Activated naive CD8-positive, alpha-beta T cell treated with anti-CD3 and anti-CD28 coated beads, Interleukin-2, amount 50 U/mL, for 24 hours (primary cell): ENCODE measurements at regions not wholly inside any gene's neighbourhood (a gene's known extent, or its start where the extent isn't known, plus 50 kb on each side); places are given as distances from the start of the nearest gene placed in this dataset.
"Not testable (repeated sequence)": the region's sequence is repeated elsewhere in the genome, so short reads cannot be mapped to it uniquely, and the experiment has no call there.

ENCODE experiments used
- ATAC-seq: fragments of 150-1000 bp; cut with Tn5 transposase; one replicate; pipeline ENCODE4 v1.10.0; 2021
- DNase-seq: peaks from one replicate; pipeline ENCODE4 v3.0.0; 2021
- H3K27ac Mint-ChIP-seq: one replicate; pipeline ENCODE4 v1.8.0; 2021; ENCODE audit warnings: mild to moderate bottlenecking, mixed read lengths
- H3K27me3 Mint-ChIP-seq: one replicate; pipeline ENCODE4 v1.8.0; 2021; ENCODE audit warnings: mixed read lengths
- H3K36me3 Mint-ChIP-seq: one replicate; pipeline ENCODE4 v1.8.0; 2021; ENCODE audit warnings: low read depth, mixed read lengths
- H3K4me1 Mint-ChIP-seq: one replicate; pipeline ENCODE4 v1.8.0; 2021; ENCODE audit warnings: mixed read lengths
- H3K4me3 Mint-ChIP-seq: one replicate; pipeline ENCODE4 v1.8.0; 2021; ENCODE audit warnings: mild to moderate bottlenecking, moderate library complexity, mixed read lengths
- H3K9me3 Mint-ChIP-seq: one replicate; pipeline ENCODE4 v1.8.0; 2021; ENCODE audit warnings: mixed read lengths

DNA sequence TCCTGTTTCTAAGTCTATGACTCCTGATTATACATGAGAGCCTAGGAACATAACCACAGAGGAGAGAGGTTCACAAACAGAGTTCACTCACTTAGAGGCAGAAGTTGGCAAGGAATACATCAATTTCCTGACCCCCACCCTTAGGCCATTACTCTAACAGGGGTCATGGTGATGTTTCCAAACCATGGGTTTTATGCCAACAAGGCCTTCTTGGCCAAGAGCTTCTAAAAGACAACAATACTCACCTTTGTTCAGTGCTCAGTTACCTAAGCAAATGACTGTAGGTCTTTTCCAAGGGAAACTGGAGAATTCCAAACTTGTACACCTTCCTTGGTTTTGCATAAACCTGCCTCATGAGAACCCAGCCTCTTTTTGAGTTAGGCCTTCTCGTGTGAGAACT, 52.6 kb downstream of the ERICH4 start:
- Mint-ChIP-seq H3K4me3 (no peak overlapping the region), H3K27ac (no peak overlapping the region), H3K36me3 (no peaks in the 10 kb centered on the region), H3K9me3 (peaks cover 4% of the 10 kb centered on the region), H3K4me1 (no peaks in the 10 kb centered on the region), H3K27me3 (peaks cover 19% of the 10 kb centered on the region)
- ATAC-seq (no peak), DNase-seq (no peak)

DNA sequence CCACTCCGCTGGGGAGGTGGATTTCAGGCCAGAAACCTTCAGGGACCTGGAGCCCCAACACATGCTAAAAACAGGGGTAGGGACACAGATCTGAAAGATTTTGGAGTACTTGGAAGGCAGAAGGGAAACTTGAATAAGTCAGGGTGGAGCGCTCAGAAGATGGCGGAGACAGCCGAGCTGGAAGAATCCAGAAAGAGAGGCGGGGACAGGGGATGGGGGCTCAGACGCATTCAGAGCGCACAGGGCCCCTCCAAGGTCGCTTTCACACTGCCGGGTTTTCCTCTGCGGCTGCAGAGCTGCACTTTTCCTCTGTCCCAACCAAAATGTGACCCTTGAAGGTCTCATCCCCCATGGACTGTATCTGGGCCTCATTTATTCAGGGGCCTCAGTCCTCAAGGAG, 56.9 kb downstream of the ERICH4 start:
- Mint-ChIP-seq H3K36me3 (no peaks in the 10 kb centered on the region), H3K4me3 (no peak overlapping the region), H3K4me1 (peaks cover 3% of the 10 kb centered on the region), H3K27me3 (peaks cover 38% of the 10 kb centered on the region), H3K27ac (no peak overlapping the region), H3K9me3 (no peaks in the 10 kb centered on the region)
- ATAC-seq (no peak), DNase-seq (no peak)

DNA sequence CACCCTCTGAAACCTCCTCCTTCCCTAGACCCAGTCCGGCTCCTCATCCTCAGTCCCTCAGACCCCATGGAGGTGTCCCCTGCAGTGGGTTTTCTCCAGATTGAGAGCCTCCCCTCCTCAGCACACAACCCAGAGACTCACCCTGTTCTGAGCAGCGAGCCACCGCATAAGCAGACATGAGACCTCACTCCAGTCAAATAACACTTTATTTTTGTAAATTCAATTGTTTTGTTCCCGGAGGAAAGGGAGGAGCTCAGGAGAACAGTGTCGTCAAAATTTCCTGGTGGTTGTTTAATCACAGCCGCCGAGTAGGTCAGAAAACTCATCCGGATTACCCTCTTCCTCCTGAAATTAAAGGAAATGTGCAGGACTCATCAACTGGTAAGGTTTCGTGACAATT, 57.5 kb downstream of the ERICH4 start:
- Mint-ChIP-seq H3K9me3 (no peaks in the 10 kb centered on the region), H3K27me3 (peaks cover 41% of the 10 kb centered on the region), H3K4me1 (peaks cover 3% of the 10 kb centered on the region), H3K4me3 (no peak overlapping the region), H3K36me3 (no peaks in the 10 kb centered on the region), H3K27ac (no peak overlapping the region)
- no peak for DNase-seq
- no peak for ATAC-seq

DNA sequence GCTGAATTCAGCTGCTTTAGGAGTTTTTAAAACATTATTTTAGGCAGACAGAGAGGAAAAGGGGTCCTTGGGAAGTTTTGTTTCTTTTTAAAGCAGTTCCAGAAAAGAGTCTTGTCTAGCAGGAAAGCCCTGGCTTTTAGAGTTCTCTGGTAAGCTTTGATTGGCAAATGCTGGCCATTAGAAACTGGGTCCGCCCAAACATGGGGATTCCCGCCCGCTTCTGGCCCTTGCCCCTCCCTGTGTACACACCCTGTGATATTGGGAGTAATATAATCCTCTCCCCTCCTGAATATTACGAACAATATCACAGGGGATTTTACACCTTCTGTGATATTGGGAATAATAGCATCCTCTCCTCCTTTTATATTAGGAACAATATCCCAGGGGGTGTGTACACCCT, 58.9 kb downstream of the ERICH4 start:
- no peak overlapping the region for H3K4me3 Mint-ChIP-seq
- H3K4me1 Mint-ChIP-seq = peaks cover 3% of the 10 kb centered on the region
- DNase-seq (no peak), ATAC-seq (no peak)
- no peak overlapping the region for H3K27ac Mint-ChIP-seq
- no peaks in the 10 kb centered on the region for H3K9me3 Mint-ChIP-seq
- H3K27me3 Mint-ChIP-seq = peaks cover 48% of the 10 kb centered on the region
- no peaks in the 10 kb centered on the region for H3K36me3 Mint-ChIP-seq

DNA sequence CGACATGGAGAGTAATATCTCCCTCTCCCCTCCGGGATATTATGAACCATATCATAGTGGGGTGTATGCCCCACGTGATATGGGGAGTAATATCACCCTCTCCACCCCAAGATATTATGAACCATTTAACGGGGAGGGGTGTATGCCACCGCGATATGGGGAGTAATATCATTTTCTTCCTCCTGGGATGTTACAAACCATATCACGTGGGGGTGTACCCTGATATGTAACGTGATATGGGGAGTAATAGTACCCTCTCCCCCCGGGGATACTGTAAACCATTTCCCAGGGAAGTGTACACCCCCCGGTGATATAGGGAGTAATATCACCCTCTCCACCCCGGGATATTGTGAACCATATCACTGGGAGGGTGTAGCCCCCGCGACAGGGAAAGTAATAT, 62.1 kb downstream of the ERICH4 start:
- Mint-ChIP-seq H3K9me3 (no peaks in the 10 kb centered on the region), H3K36me3 (no peaks in the 10 kb centered on the region), H3K27ac (no peak overlapping the region), H3K4me1 (peaks cover 3% of the 10 kb centered on the region), H3K4me3 (no peak overlapping the region), H3K27me3 (peaks cover 31% of the 10 kb centered on the region)
- no peak for DNase-seq
- ATAC-seq = no peak

DNA sequence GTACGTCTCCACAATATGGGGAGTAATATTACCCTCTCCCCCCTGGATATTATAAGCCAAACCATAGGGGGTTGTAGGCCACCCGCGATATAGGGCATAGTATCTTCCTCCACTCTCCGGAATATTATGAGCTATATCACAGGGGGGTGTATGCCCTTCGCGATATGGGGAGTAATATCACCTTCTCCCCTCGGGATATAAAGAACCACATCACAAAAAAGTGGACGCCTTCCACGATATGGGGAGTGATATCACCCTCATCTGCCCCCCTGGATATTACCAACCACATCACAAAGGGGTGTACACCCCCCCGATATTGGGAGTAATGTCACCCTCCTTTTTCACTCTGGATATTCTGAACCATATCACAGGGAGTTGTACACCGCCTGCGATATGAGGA, 65.5 kb upstream of the CEACAM21 start:
- H3K9me3 Mint-ChIP-seq = no peaks in the 10 kb centered on the region
- no peak for DNase-seq
- H3K27me3 Mint-ChIP-seq = peaks cover 6% of the 10 kb centered on the region
- ATAC-seq = no peak
- no peaks in the 10 kb centered on the region for H3K4me1 Mint-ChIP-seq
- no peak overlapping the region for H3K27ac Mint-ChIP-seq
- H3K4me3 Mint-ChIP-seq = no peak overlapping the region
- no peaks in the 10 kb centered on the region for H3K36me3 Mint-ChIP-seq

DNA sequence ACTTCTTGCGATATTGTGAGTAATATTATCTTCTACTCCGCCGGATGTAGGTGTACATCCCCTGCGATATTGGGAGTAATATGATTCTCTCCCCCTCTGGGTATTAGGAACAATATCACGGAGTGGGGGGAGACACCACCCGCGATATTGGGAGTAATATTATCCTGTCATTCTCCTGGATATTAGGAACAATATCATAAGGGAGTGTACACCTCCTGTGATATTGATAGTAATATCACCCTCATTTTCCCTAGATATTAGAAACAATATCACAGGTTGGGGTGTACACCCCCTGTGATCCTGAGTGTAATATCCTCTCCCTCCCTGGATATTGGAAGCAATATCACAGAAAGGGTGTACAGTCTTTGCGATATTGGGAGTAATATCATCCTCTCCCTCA, 64.3 kb upstream of the CEACAM21 start:
- H3K36me3 Mint-ChIP-seq = no peaks in the 10 kb centered on the region
- H3K4me1 Mint-ChIP-seq = peaks cover 7% of the 10 kb centered on the region
- peaks cover 5% of the 10 kb centered on the region for H3K27me3 Mint-ChIP-seq
- ATAC-seq (no peak), DNase-seq (no peak)
- H3K9me3 Mint-ChIP-seq = no peaks in the 10 kb centered on the region
- no peak overlapping the region for H3K27ac Mint-ChIP-seq
- no peak overlapping the region for H3K4me3 Mint-ChIP-seq

DNA sequence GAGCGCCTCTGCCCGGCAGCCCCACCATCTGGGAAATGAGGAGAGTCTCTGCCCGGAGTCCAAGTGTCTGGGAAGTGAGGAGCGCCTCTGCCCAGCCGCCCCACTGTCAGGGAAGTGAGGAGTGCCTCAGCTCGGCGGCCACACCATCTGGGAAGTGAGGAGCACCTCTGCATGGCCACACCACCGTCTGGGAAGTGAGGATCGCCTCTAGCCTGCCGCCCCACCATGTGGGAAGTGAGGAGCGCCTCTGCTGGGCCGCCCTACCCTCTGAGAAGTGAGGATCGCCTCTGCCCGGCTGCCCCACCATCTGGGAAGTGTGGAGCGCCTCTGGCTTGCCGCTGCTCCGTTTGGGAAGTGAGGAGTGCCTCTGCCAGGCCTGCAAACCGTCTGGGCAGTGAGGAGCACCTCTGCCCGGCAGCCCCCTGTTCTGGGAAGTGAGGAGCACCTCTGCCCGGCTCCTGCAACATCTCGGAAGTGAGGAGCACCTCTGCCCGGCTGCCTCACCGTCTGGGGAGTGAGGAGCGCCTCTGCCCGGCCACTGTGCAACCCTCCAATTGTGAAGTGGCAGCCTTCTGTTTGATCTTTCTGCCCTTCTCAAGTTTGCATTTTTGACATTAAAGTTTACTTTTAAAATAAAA, 60.8 kb upstream of the CEACAM21 start:
- no peak overlapping the region for H3K27ac Mint-ChIP-seq
- peaks cover 13% of the 10 kb centered on the region for H3K4me1 Mint-ChIP-seq
- H3K9me3 Mint-ChIP-seq = no peaks in the 10 kb centered on the region
- H3K36me3 Mint-ChIP-seq = no peaks in the 10 kb centered on the region
- H3K4me3 Mint-ChIP-seq = no peak overlapping the region
- DNase-seq = no peak
- ATAC-seq = no peak
- H3K27me3 Mint-ChIP-seq = peaks cover 8% of the 10 kb centered on the region

DNA sequence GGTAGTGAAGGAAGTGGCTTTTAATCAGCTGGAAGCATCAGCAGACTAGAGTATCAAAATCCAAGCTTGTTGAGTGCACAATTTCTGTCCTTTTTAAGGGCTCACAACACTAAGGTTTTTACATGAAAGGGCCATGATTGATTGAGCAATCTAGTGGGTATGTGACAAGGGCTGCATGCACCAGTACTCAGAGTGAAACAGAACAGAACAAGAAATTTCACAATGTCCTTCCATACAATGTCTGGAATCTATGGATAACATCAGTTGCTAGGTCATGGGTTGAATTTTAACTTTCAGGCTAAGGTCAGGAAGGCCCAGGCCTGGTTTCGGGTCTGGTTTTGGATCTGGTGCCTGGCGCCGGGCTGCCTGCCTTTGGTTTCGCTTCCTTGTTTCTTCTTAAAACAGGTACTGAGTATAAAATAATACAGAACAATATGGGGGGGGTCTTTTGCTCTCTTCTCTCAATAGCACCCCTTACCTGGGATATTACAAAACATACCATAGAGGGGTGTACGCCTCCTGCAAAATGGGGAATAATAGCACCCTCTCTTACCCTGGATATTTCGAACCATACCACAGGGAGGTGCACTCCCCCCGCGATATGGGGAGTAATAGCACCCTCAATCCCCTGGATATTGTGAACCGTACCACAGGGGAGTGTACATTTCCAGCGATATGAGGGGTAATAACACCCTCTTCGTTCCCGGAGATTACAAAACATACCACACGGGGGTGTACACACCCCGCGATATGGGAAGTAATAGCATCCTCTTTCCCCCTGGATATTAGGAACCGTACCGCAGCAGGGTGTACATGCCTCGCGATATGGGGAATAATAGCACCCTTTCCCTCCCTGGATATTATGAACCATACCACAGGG, 59.4 kb upstream of the CEACAM21 start:
- not testable (repeated sequence) for H3K9me3 Mint-ChIP-seq, H3K4me3 Mint-ChIP-seq, H3K27ac Mint-ChIP-seq, H3K36me3 Mint-ChIP-seq, DNase-seq
- peaks cover 11% of the 10 kb centered on the region for H3K27me3 Mint-ChIP-seq
- peaks cover 23% of the 10 kb centered on the region for H3K4me1 Mint-ChIP-seq
- ATAC-seq = peak; percentile 59

DNA sequence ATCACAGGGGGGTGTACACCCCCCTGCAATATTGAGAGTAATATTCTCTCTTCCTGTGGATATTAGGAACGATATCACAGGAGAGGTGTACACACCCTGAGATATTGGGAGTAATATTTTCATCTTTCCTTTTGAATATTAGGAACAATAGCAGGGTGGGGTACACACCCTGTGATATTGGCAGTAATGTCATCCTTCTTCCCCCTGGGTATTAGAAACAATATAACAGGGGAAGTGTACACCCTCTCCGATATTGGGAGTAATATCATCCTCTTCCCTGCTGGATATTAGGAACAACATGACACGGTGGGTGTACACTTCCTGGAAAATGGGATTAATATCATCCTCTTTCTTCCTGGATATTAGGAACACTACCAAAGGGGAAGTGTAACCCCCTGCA, 57.8 kb upstream of the CEACAM21 start:
- Mint-ChIP-seq H3K36me3 (no peaks in the 10 kb centered on the region), H3K4me1 (peaks cover 35% of the 10 kb centered on the region), H3K4me3 (no peak overlapping the region), H3K9me3 (no peaks in the 10 kb centered on the region), H3K27me3 (peaks cover 11% of the 10 kb centered on the region), H3K27ac (no peak overlapping the region)
- ATAC-seq = no peak
- no peak for DNase-seq

DNA sequence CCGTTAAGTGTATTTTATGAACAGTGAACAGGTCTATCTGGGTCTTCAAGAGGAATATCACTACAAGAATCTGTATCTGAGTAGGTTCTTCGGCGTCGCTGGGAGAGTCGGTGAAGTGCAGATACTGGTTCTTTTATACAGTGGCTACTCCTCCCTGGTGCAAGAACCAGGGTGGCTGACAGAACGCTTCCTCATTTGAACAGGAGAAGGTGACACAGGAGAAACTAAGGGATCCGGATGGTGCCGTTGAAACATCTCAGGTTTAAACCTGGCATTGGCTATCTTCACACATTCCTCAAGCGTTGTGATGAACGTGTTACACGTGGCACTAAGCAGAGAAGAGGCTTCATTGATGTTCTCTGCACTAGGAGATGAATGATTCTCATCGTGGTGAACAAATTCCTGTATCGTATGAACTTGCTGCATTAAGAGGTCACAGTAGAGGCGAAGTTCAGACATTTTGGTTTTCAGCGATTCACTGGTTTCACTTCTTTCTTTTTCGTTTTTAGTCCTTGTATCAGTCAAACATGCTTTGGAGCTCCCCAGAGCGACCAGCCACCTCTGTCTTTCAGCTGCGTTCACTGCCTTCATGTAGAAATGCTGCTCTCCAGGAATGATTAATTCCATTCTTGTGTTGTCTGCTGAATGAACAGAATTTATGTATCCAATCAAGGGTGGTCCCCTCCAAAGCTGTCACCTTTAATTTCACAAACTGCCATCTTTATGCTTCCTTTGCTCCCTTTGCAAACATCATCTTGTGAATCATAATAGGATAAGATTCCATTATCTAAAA, 54.6 kb upstream of the CEACAM21 start:
- Mint-ChIP-seq H3K4me3 (peak overlapping the region; percentile 73), H3K27ac (peak overlapping the region; percentile 84), H3K4me1 (peaks cover 33% of the 10 kb centered on the region)
- not testable (repeated sequence) for DNase-seq, H3K9me3 Mint-ChIP-seq, H3K36me3 Mint-ChIP-seq, H3K27me3 Mint-ChIP-seq
- ATAC-seq = peak; percentile 67

DNA sequence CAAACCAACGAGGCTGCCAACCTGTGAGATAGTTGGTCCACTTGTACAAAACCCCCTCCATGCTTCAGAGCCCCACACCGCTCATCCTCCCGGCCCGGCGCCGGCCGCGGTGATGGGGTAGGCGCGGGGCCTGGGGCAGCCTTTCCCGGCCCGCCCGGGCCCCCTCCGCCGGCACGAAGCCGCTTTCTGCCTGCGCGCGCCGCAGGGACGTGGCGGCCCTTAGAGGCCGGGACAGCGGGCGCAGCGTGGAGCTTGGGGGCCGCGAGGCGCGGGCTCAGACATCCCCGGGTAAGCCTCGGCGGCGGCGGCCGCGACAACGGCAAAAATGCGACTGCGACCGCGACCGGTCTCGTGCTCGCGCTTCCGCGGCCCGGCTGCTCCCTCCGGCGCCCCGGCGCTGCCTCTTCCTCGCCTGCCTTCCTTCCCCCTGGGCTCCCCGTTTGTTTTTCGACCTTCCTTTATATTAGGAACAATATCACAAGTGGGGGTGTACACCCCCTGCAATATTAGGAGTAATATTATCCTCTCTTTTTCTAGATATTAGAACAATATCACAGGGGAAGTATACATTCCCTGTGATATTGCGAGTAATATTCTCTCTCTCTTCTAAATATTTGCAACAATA, 53.9 kb upstream of the CEACAM21 start:
- Mint-ChIP-seq H3K36me3 (no peaks in the 10 kb centered on the region), H3K4me3 (peak overlapping the region; percentile 76), H3K27me3 (peaks cover 6% of the 10 kb centered on the region), H3K27ac (peak overlapping the region; percentile 85), H3K4me1 (peaks cover 26% of the 10 kb centered on the region), H3K9me3 (no peaks in the 10 kb centered on the region)
- DNase-seq (peak; percentile 55), ATAC-seq (peak; percentile 58)

DNA sequence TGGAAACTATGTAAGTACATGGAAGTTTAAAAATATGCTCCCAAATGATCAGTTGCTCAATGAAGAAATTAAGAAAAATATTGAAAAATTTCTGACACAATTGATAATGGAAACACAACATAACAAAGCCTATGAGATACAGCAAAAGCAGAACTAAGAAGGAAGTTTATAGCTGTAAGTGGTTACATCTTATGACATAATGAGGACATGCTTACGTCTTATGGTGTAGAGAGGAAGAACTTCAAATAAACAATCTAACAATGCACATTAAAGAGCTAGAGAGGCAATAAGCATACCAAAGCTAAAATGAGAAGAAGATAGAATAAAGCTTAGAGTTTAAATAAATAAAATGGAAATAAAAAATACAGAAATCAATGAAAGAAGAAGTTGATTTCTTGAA, 50.0 kb upstream of the CEACAM21 start:
- no peak for ATAC-seq
- H3K27ac Mint-ChIP-seq = no peak overlapping the region
- H3K4me3 Mint-ChIP-seq = no peak overlapping the region
- no peak for DNase-seq
- H3K9me3 Mint-ChIP-seq = peaks cover 17% of the 10 kb centered on the region
- peaks cover 8% of the 10 kb centered on the region for H3K36me3 Mint-ChIP-seq
- peaks cover 5% of the 10 kb centered on the region for H3K27me3 Mint-ChIP-seq
- H3K4me1 Mint-ChIP-seq = peaks cover 40% of the 10 kb centered on the region
